Stimulated activated CD8-positive, alpha-beta memory T cell treated with anti-CD3 and anti-CD28 coated beads, Interleukin-2, amount 100 ng/mL, for 48 hours (primary cell): ENCODE measurements at regions not wholly inside any gene's neighbourhood (a gene's known extent, or its start where the extent isn't known, plus 50 kb on each side); places are given as distances from the start of the nearest gene placed in this dataset.
"Not testable (repeated sequence)": the region's sequence is repeated elsewhere in the genome, so short reads cannot be mapped to it uniquely, and the experiment has no call there.

Source experiments
- DNase-seq, 2 donors: peaks; one replicate each; pipeline ENCODE4 v3.0.0-alpha.2; 2020; ENCODE audit warnings: low read depth in 2 of 2

GRCh38 chr13:79621449-79621848, 140.5 kb downstream of the NDFIP2 start:
- no peak for DNase-seq

GRCh38 chr13:79614250-79614918, 133.4 kb downstream of the NDFIP2 start:
- DNase-seq: no peak

- DNase-seq: no peak
Observed at GRCh38 chr13:79612604-79613003, 131.6 kb downstream of the NDFIP2 start.

DNA sequence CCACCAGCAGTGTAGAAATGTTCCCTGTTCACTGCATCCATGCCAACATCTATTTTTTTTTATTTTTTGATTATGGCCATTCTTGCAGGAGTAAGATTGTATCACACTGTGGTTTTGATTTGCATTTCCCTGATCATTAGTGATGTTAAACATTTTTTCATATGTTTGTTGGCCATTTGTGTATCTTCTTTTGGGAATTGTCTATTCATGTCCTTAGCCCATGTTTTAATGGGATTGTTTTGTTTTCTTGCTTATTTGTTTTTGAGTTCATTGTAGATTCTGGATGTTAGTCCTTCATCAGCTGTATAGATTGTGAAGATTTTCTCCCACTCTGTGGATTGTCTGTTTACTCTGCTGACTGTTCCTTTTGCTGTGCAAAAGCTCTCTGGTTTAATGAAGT, 126.9 kb downstream of the NDFIP2 start:
- DNase-seq: not testable (repeated sequence)
